C4-2B (cell line): ENCODE measurements at regions not wholly inside any gene's neighbourhood (a gene's known extent, or its start where the extent isn't known, plus 50 kb on each side); places are given as distances from the start of the nearest gene placed in this dataset.

Experiments
- CTCF ChIP-seq: fragments of 450-650 bp; conservative IDR thresholded peaks from 2 replicates; pipeline ENCODE4 v1.5.1; 2017; ENCODE audit warnings: mild to moderate bottlenecking
- ZFX ChIP-seq: fragments of 450-650 bp; IDR thresholded peaks from 2 replicates; pipeline ENCODE4 v1.6.1; 2017

- no peak for TF ChIP-seq CTCF
- TF ChIP-seq ZFX, result no peak
Measured at GRCh38 chr2:215606219-215606618, 170.4 kb upstream of the FN1 start.
